GM21619 (cell line): ENCODE measurements at regions not wholly inside any gene's neighbourhood (a gene's known extent, or its start where the extent isn't known, plus 50 kb on each side); places are given as distances from the start of the nearest gene placed in this dataset.
A peak's percentile ranks its signal among the peaks of the same experiment; 100 is the strongest.

Experiments used
- ATAC-seq: cut with Tn5 transposase; IDR thresholded peaks from one replicate; pipeline ENCODE4 v1.9.1; 2021; ENCODE audit not compliant: unreplicated experiment

- ATAC-seq, result no peak
These were observed 85.0 kb downstream of the NUF2 start for GRCh38 chr1:163406772-163407171.

- no peak for ATAC-seq
These were observed 86.5 kb downstream of the NUF2 start for GRCh38 chr1:163408262-163408661.

- no peak for ATAC-seq
These were observed 88.6 kb downstream of the NUF2 start for GRCh38 chr1:163410073-163410999.

GRCh38 chr1:163412221-163412620 is 90.5 kb downstream of the NUF2 start:
- ATAC-seq, result no peak

GRCh38 chr1:163414778-163415177 is 93.0 kb downstream of the NUF2 start:
- peak; percentile 94 for ATAC-seq

- no peak for ATAC-seq
These were observed 99.9 kb downstream of the NUF2 start for GRCh38 chr1:163421701-163422100.

- no peak for ATAC-seq
These were observed 101.1 kb downstream of the NUF2 start for GRCh38 chr1:163422738-163423404.

- ATAC-seq, result no peak
These were observed 104.9 kb downstream of the NUF2 start for GRCh38 chr1:163426505-163427251.

- no peak for ATAC-seq
These were observed 105.5 kb downstream of the NUF2 start for GRCh38 chr1:163427279-163427678.

- ATAC-seq, result no peak
These were observed 114.5 kb downstream of the NUF2 start for GRCh38 chr1:163436140-163436812.

GRCh38 chr1:163439471-163439870 is 117.7 kb downstream of the NUF2 start:
- no peak for ATAC-seq

- no peak for ATAC-seq
These were observed 118.3 kb downstream of the NUF2 start for GRCh38 chr1:163440090-163440489.

- ATAC-seq, result no peak
These were observed 120.6 kb downstream of the NUF2 start for GRCh38 chr1:163442231-163442879.

GRCh38 chr1:163442895-163443294 is 121.1 kb downstream of the NUF2 start:
- ATAC-seq, result no peak

GRCh38 chr1:163443863-163444262 is 122.1 kb downstream of the NUF2 start:
- no peak for ATAC-seq

- no peak for ATAC-seq
These were observed 122.9 kb downstream of the NUF2 start for GRCh38 chr1:163444665-163445064.

- no peak for ATAC-seq
These were observed 129.2 kb downstream of the NUF2 start for GRCh38 chr1:163450986-163451385.

GRCh38 chr1:163459539-163459938 is 137.8 kb downstream of the NUF2 start:
- ATAC-seq, result no peak

GRCh38 chr1:163467289-163467688 is 145.5 kb downstream of the NUF2 start:
- ATAC-seq, result no peak
